ENCODE measurements at regions not wholly inside any gene's neighbourhood (a gene's known extent, or its start where the extent isn't known, plus 50 kb on each side); places are given as distances from the start of the nearest gene placed in this dataset.

- no peak overlapping the region for H3K4me2 ChIP-seq (ENCODE audit: low read depth, low read length, poor library complexity, severe bottlenecking)
- no peaks in the 10 kb centered on the region for H3K9me2 ChIP-seq (replicated peaks; ENCODE audit: low read depth, low read length)
- H2AFZ ChIP-seq (ENCODE audit: low read length): no peak overlapping the region
- no peaks in the 10 kb centered on the region for H3K4me1 ChIP-seq (ENCODE audit: insufficient read depth, low read length, poor library complexity, severe bottlenecking)
- H3K79me2 ChIP-seq (ENCODE audit: insufficient read depth, low read length): no peaks in the 10 kb centered on the region
- no peak overlapping the region for H3K4me3 ChIP-seq (ENCODE audit: low read length, poor library complexity, severe bottlenecking)
- TF ChIP-seq CTCF (conservative IDR thresholded peaks at IDR 0.05; ENCODE audit: low read length) (no peak), EZH2phosphoT487 (IDR thresholded peaks at IDR 0.05; ENCODE audit: borderline replicate concordance) (no peak)
- no peaks in the 10 kb centered on the region for H4K20me1 ChIP-seq (ENCODE audit: insufficient read depth, low read length, poor library complexity, severe bottlenecking)
- H3F3A ChIP-seq (ENCODE audit: low read depth): no peaks in the 10 kb centered on the region
- H3K27me3 ChIP-seq (ENCODE audit: insufficient read depth, low read length, poor library complexity, severe bottlenecking): no peaks in the 10 kb centered on the region
- no peaks in the 10 kb centered on the region for H3K36me3 ChIP-seq (ENCODE audit: insufficient read depth, low read length)
- H3K9me3 ChIP-seq (ENCODE audit: insufficient read depth, low read depth, low read length): no peaks in the 10 kb centered on the region
- no peak overlapping the region for H3K9ac ChIP-seq (ENCODE audit: low read depth, low read length, poor library complexity, severe bottlenecking)
Measured at GRCh38 chr11:104529213-104529612, 365.3 kb upstream of the PDGFD start.

GRCh38 chr11:104526006-104526405, 362.1 kb upstream of the PDGFD start:
- no peak overlapping the region for H3K4me2 ChIP-seq (ENCODE audit: low read depth, low read length, poor library complexity, severe bottlenecking)
- no peaks in the 10 kb centered on the region for H3K4me1 ChIP-seq (ENCODE audit: insufficient read depth, low read length, poor library complexity, severe bottlenecking)
- H3F3A ChIP-seq (ENCODE audit: low read depth): no peaks in the 10 kb centered on the region
- TF ChIP-seq CTCF (conservative IDR thresholded peaks at IDR 0.05; ENCODE audit: low read length) (no peak), EZH2phosphoT487 (IDR thresholded peaks at IDR 0.05; ENCODE audit: borderline replicate concordance) (no peak)
- no peaks in the 10 kb centered on the region for H3K9me3 ChIP-seq (ENCODE audit: insufficient read depth, low read depth, low read length)
- no peaks in the 10 kb centered on the region for H4K20me1 ChIP-seq (ENCODE audit: insufficient read depth, low read length, poor library complexity, severe bottlenecking)
- H2AFZ ChIP-seq (ENCODE audit: low read length): no peak overlapping the region
- H3K4me3 ChIP-seq (ENCODE audit: low read length, poor library complexity, severe bottlenecking): no peak overlapping the region
- H3K9ac ChIP-seq (ENCODE audit: low read depth, low read length, poor library complexity, severe bottlenecking): no peak overlapping the region
- H3K27me3 ChIP-seq (ENCODE audit: insufficient read depth, low read length, poor library complexity, severe bottlenecking): no peaks in the 10 kb centered on the region
- H3K79me2 ChIP-seq (ENCODE audit: insufficient read depth, low read length): no peaks in the 10 kb centered on the region
- H3K36me3 ChIP-seq (ENCODE audit: insufficient read depth, low read length): no peaks in the 10 kb centered on the region
- no peaks in the 10 kb centered on the region for H3K9me2 ChIP-seq (replicated peaks; ENCODE audit: low read depth, low read length)

GRCh38 chr11:104525416-104525815, 361.5 kb upstream of the PDGFD start:
- no peaks in the 10 kb centered on the region for H3K79me2 ChIP-seq (ENCODE audit: insufficient read depth, low read length)
- H3K27me3 ChIP-seq (ENCODE audit: insufficient read depth, low read length, poor library complexity, severe bottlenecking): no peaks in the 10 kb centered on the region
- H3K4me1 ChIP-seq (ENCODE audit: insufficient read depth, low read length, poor library complexity, severe bottlenecking): no peaks in the 10 kb centered on the region
- no peaks in the 10 kb centered on the region for H3K9me2 ChIP-seq (replicated peaks; ENCODE audit: low read depth, low read length)
- no peaks in the 10 kb centered on the region for H3K36me3 ChIP-seq (ENCODE audit: insufficient read depth, low read length)
- H3K4me3 ChIP-seq (ENCODE audit: low read length, poor library complexity, severe bottlenecking): no peak overlapping the region
- no peaks in the 10 kb centered on the region for H4K20me1 ChIP-seq (ENCODE audit: insufficient read depth, low read length, poor library complexity, severe bottlenecking)
- H3F3A ChIP-seq (ENCODE audit: low read depth): no peaks in the 10 kb centered on the region
- TF ChIP-seq EZH2phosphoT487 (IDR thresholded peaks at IDR 0.05; ENCODE audit: borderline replicate concordance) (no peak), CTCF (conservative IDR thresholded peaks at IDR 0.05; ENCODE audit: low read length) (no peak)
- H3K4me2 ChIP-seq (ENCODE audit: low read depth, low read length, poor library complexity, severe bottlenecking): no peak overlapping the region
- H3K9me3 ChIP-seq (ENCODE audit: insufficient read depth, low read depth, low read length): no peaks in the 10 kb centered on the region
- H2AFZ ChIP-seq (ENCODE audit: low read length): no peak overlapping the region
- no peak overlapping the region for H3K9ac ChIP-seq (ENCODE audit: low read depth, low read length, poor library complexity, severe bottlenecking)

Measured in Loucy (cell line).